Heart left ventricle (tissue), 13 donors: ENCODE measurements at regions not wholly inside any gene's neighbourhood (a gene's known extent, or its start where the extent isn't known, plus 50 kb on each side); places are given as distances from the start of the nearest gene placed in this dataset.

Source experiments
- POLR2A ChIP-seq, 2 donors: fragments of 450-650 bp; IDR thresholded peaks; one replicate each; pipeline ENCODE4 v1.6.1; 2017; ENCODE audit warnings: antibody characterized with exemption in 2 of 2, mild to moderate bottlenecking in 2 of 2, moderate library complexity in 2 of 2
- TF ChIP-seq, protein P1 (sequence below), 12 donors: fragments of 200-600 bp; sonication (generic) in 4 of 12; IDR thresholded peaks; one replicate each; pipeline versions ENCODE4 v1.5.0 to v1.8.0; 2018 to 2022; ENCODE audit warnings: antibody characterized with exemption in 12 of 12, mild to moderate bottlenecking in 5 of 12
- donor health status: ischemic (EF 13 %, LVEDD 7.1; RV severe dilation, severe dysfunction).
- donor health status: DM: no; HTN: yes; CAD: no.
- donor health status: DM: no; HTN: no; CAD: no.
- donor health status: ischemic (EF 25% LVEDD 6.9; RV normal size, moderate dysfunction).
- donor health status: ischemic (EF 25% LVEDD 5.7; RV mildly dilated, moderate dysfunction).
- donor health status: ischemic (EF 35%, LVEDD 5.7; RV mildly dilated, moderate dysfunction).
- donor health status: nonischemic (EF 11% LVEDD 7.7; RV severe dilation, severe dysfunction).
- donor health status: DM: yes; HTN: yes; CAD: no.
- donor health status: PGD.
- donor health status: ischemic (EF 29% LVEDD 5.4; RV normal size, mild dysfunction).
- donor health status: nonischemic (EF 23%, LVEDD 6.1; RV moderate dilation, normal function).

GRCh38 chr5:56699538-56699937 lies 115.8 kb upstream of the MAP3K1 start:
- TF ChIP-seq, protein P1, sequence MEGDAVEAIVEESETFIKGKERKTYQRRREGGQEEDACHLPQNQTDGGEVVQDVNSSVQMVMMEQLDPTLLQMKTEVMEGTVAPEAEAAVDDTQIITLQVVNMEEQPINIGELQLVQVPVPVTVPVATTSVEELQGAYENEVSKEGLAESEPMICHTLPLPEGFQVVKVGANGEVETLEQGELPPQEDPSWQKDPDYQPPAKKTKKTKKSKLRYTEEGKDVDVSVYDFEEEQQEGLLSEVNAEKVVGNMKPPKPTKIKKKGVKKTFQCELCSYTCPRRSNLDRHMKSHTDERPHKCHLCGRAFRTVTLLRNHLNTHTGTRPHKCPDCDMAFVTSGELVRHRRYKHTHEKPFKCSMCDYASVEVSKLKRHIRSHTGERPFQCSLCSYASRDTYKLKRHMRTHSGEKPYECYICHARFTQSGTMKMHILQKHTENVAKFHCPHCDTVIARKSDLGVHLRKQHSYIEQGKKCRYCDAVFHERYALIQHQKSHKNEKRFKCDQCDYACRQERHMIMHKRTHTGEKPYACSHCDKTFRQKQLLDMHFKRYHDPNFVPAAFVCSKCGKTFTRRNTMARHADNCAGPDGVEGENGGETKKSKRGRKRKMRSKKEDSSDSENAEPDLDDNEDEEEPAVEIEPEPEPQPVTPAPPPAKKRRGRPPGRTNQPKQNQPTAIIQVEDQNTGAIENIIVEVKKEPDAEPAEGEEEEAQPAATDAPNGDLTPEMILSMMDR (IDR thresholded peaks at IDR 0.05): no peak
- TF ChIP-seq POLR2A (IDR thresholded peaks at IDR 0.05): no peak
